NCI-H1694 (cell line): ENCODE measurements at regions not wholly inside any gene's neighbourhood (a gene's known extent, or its start where the extent isn't known, plus 50 kb on each side); places are given as distances from the start of the nearest gene placed in this dataset.

Source experiments
- DNase-seq: peaks from one replicate; lab custom pipeline; 2025; lab: John Stamatoyannopoulos, UW

- no peak for DNase-seq
Measured at GRCh38 chr5:175805256-175806011, 65.9 kb upstream of the CPLX2 start.

- DNase-seq, result no peak
Measured at GRCh38 chr5:175808711-175809110, 62.7 kb upstream of the CPLX2 start.

GRCh38 chr5:175809531-175810121 is 61.8 kb upstream of the CPLX2 start:
- peak; percentile 76 for DNase-seq

GRCh38 chr5:175810457-175810856 is 60.9 kb upstream of the CPLX2 start:
- no peak for DNase-seq

- DNase-seq, result no peak
Measured at GRCh38 chr5:175811589-175811988, 59.8 kb upstream of the CPLX2 start.

- no peak for DNase-seq
Measured at GRCh38 chr5:175813943-175814630, 57.3 kb upstream of the CPLX2 start.

GRCh38 chr5:175814691-175815090 is 56.7 kb upstream of the CPLX2 start:
- DNase-seq, result peak; percentile 45

- no peak for DNase-seq
Measured at GRCh38 chr5:175815126-175815913, 56.1 kb upstream of the CPLX2 start.

- DNase-seq, result no peak
Measured at GRCh38 chr5:175816348-175816747, 55.0 kb upstream of the CPLX2 start.

GRCh38 chr5:175819090-175819425 is 52.3 kb upstream of the CPLX2 start:
- DNase-seq, result no peak

GRCh38 chr5:175820230-175820629 is 51.1 kb upstream of the CPLX2 start:
- no peak for DNase-seq
